Islet of Langerhans (tissue), 1 donor: ENCODE measurements at regions not wholly inside any gene's neighbourhood (a gene's known extent, or its start where the extent isn't known, plus 50 kb on each side); places are given as distances from the start of the nearest gene placed in this dataset.
"Not testable (repeated sequence)": the region's sequence is repeated elsewhere in the genome, so short reads cannot be mapped to it uniquely, and the experiment has no call there.

Experiments used
- FAIRE-seq: peaks from one replicate; lab custom pipeline; 2011; peaks lifted over from hg19 to GRCh38; lab: Jason Lieb, UNC

GRCh38 chr3:193906849-193907410 is 229.0 kb upstream of the HES1 start:
- no peak for FAIRE-seq

- FAIRE-seq = no peak
These were observed 227.7 kb upstream of the HES1 start for GRCh38 chr3:193908181-193908744.

GRCh38 chr3:193909387-193909786 is 226.6 kb upstream of the HES1 start:
- no peak for FAIRE-seq

- no peak for FAIRE-seq
These were observed 225.6 kb upstream of the HES1 start for GRCh38 chr3:193910310-193910709.

GRCh38 chr3:193910886-193911738 is 224.8 kb upstream of the HES1 start:
- FAIRE-seq = no peak

- FAIRE-seq = no peak
These were observed 224.1 kb upstream of the HES1 start for GRCh38 chr3:193911784-193912340.

GRCh38 chr3:193912621-193913178 is 223.2 kb upstream of the HES1 start:
- no peak for FAIRE-seq

- no peak for FAIRE-seq
These were observed 221.3 kb upstream of the HES1 start for GRCh38 chr3:193914602-193915001.

- no peak for FAIRE-seq
These were observed 220.8 kb upstream of the HES1 start for GRCh38 chr3:193915099-193915498.

GRCh38 chr3:193915613-193916012 is 220.3 kb upstream of the HES1 start:
- no peak for FAIRE-seq

- no peak for FAIRE-seq
These were observed 218.8 kb upstream of the HES1 start for GRCh38 chr3:193917158-193917557.

- no peak for FAIRE-seq
These were observed 214.5 kb upstream of the HES1 start for GRCh38 chr3:193921465-193921864.

- no peak for FAIRE-seq
These were observed 213.7 kb upstream of the HES1 start for GRCh38 chr3:193922034-193922774.

- FAIRE-seq = not testable (repeated sequence)
These were observed 212.0 kb upstream of the HES1 start for GRCh38 chr3:193923958-193924357.

- not testable (repeated sequence) for FAIRE-seq
These were observed 209.9 kb upstream of the HES1 start for GRCh38 chr3:193926071-193926470.

GRCh38 chr3:193927413-193928206 is 208.3 kb upstream of the HES1 start:
- FAIRE-seq = not testable (repeated sequence)

- FAIRE-seq = peak; percentile 88
These were observed 207.4 kb upstream of the HES1 start for GRCh38 chr3:193928354-193929209.

- no peak for FAIRE-seq
These were observed 206.6 kb upstream of the HES1 start for GRCh38 chr3:193929373-193929772.

GRCh38 chr3:193929921-193930646 is 205.9 kb upstream of the HES1 start:
- FAIRE-seq = no peak

GRCh38 chr3:193932136-193932535 is 203.8 kb upstream of the HES1 start:
- no peak for FAIRE-seq
